Cardiac muscle cell (in vitro differentiated cells and primary cell): ENCODE measurements at regions not wholly inside any gene's neighbourhood (a gene's known extent, or its start where the extent isn't known, plus 50 kb on each side); places are given as distances from the start of the nearest gene placed in this dataset.

Experiments
- DNase-seq, 2 donors: peaks; one replicate each; pipeline versions ENCODE4 v3.0.0 to v3.0.0-alpha.2; 2010 to 2017; ENCODE audit warnings: low read depth in 1 of 2, low spot score in 1 of 2
- H3K27ac ChIP-seq: fragments of 200-600 bp; sonication (generic); 2 replicates; pipeline ENCODE4 v1.5.1; 2016
- H3K27me3 ChIP-seq: fragments of 200-600 bp; sonication (generic); 2 replicates; pipeline ENCODE4 v1.6.0; 2016; ENCODE audit warnings: control low read depth
- H3K36me3 ChIP-seq: fragments of 200-600 bp; sonication (generic); 2 replicates; pipeline ENCODE4 v1.5.1; 2016; ENCODE audit warnings: control low read depth
- H3K4me1 ChIP-seq: fragments of 200-600 bp; sonication (generic); 2 replicates; pipeline ENCODE4 v1.8.1; 2017; ENCODE audit warnings: low read depth, mild to moderate bottlenecking, mixed run types
- H3K4me3 ChIP-seq: fragments of 200-600 bp; sonication (generic); 2 replicates; pipeline ENCODE4 v1.5.1; 2016; ENCODE audit warnings: mild to moderate bottlenecking
- H3K9me3 ChIP-seq: fragments of 200-600 bp; sonication (generic); 2 replicates; pipeline ENCODE4 v1.5.1; 2017; ENCODE audit warnings: low read depth, mild to moderate bottlenecking, control low read depth
- CTCF ChIP-seq: IDR thresholded peaks from 2 replicates; pipeline ENCODE4 v1.5.1; 2012; ENCODE audit warnings: low read depth, mild to moderate bottlenecking, low read length

- H3K36me3 ChIP-seq, result no peaks in the 10 kb centered on the region
- no peak for DNase-seq
- H3K27ac ChIP-seq, result no peak overlapping the region
- no peak overlapping the region for H3K4me3 ChIP-seq
- no peak for TF ChIP-seq CTCF
- no peaks in the 10 kb centered on the region for H3K9me3 ChIP-seq
- H3K4me1 ChIP-seq, result no peaks in the 10 kb centered on the region
- H3K27me3 ChIP-seq, result no peaks in the 10 kb centered on the region
These were observed 397.7 kb upstream of the LMCD1 start for GRCh38 chr3:8103954-8104353.

DNA sequence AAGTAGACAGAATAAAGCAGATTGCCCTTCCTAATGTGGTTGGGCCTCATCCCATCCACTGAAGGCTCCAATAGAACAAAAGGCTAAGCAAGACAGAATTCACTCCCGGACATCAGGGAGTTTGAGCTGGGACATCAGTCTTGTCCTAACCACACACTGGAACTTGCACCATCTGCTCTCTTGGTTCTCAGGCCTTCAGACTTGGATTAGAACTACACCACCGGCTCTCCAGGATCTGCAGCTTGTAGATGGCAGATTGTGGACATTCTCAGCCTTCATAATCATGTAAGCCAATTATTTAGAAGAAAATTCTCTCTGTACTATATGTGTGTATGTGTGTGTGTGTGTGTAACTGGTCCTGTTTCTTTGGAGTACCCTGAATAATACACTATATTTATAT is 394.7 kb upstream of the LMCD1 start:
- no peak for TF ChIP-seq CTCF
- no peaks in the 10 kb centered on the region for H3K27me3 ChIP-seq
- H3K27ac ChIP-seq, result no peak overlapping the region
- DNase-seq, result no peak
- no peaks in the 10 kb centered on the region for H3K9me3 ChIP-seq
- H3K36me3 ChIP-seq, result no peaks in the 10 kb centered on the region
- H3K4me1 ChIP-seq, result no peaks in the 10 kb centered on the region
- H3K4me3 ChIP-seq, result no peak overlapping the region

- no peaks in the 10 kb centered on the region for H3K27me3 ChIP-seq
- no peaks in the 10 kb centered on the region for H3K36me3 ChIP-seq
- H3K4me1 ChIP-seq, result no peaks in the 10 kb centered on the region
- no peaks in the 10 kb centered on the region for H3K9me3 ChIP-seq
- peak; percentile 67 to 81 for DNase-seq
- TF ChIP-seq CTCF, result peak; percentile 83
- no peak overlapping the region for H3K4me3 ChIP-seq
- H3K27ac ChIP-seq, result no peak overlapping the region
These were observed 390.4 kb upstream of the LMCD1 start for GRCh38 chr3:8110966-8111798.

GRCh38 chr3:8112587-8112986 is 389.0 kb upstream of the LMCD1 start:
- H3K4me3 ChIP-seq, result no peak overlapping the region
- H3K4me1 ChIP-seq, result no peaks in the 10 kb centered on the region
- no peak for TF ChIP-seq CTCF
- H3K27me3 ChIP-seq, result no peaks in the 10 kb centered on the region
- H3K27ac ChIP-seq, result no peak overlapping the region
- DNase-seq, result no peak
- no peaks in the 10 kb centered on the region for H3K9me3 ChIP-seq
- H3K36me3 ChIP-seq, result no peaks in the 10 kb centered on the region

- Histone ChIP-seq H3K9me3 (no peaks in the 10 kb centered on the region), H3K36me3 (no peaks in the 10 kb centered on the region), H3K27me3 (no peaks in the 10 kb centered on the region), H3K4me1 (no peaks in the 10 kb centered on the region), H3K4me3 (no peak overlapping the region), H3K27ac (no peak overlapping the region)
- no peak for TF ChIP-seq CTCF
- DNase-seq, result no peak
These were observed 388.0 kb upstream of the LMCD1 start for GRCh38 chr3:8113626-8114025.
